ENCODE measurements at regions not wholly inside any gene's neighbourhood (a gene's known extent, or its start where the extent isn't known, plus 50 kb on each side); places are given as distances from the start of the nearest gene placed in this dataset.

DNA sequence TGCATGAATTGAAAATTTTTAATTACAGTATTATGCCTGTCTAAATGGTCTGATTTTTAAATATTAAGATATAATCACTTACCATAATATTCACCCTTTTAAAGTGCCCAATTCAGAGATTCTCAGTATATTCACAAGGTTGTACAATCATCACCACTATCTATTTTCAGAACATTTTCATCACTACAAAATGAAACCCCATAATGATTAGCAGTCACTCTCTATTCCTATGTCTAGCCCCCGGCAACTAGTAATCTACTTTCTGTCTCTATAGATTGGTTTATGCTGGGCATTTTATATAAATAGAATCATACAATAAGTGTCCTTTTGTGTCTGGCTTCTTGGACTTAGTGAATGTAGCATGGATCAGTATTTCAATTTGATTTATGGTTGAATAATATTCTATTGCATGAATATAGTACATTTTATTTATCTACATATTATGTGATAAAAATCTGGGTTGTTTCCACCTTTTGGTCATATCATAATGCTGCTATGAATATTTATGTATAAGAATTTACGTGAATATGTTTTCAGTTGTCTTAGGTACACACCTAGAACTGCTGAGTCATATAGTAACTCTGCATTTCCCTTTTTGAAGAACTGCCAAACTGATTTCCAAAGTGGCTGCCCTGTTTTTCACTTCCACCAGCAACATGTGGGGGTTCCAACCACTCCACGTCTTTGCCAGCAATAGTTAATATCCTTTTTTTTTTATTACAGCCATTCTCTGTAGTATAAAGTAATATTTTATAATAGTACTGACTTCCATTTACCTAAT, 485.7 kb upstream of the ZNF385D start:
- TF ChIP-seq, protein P1, sequence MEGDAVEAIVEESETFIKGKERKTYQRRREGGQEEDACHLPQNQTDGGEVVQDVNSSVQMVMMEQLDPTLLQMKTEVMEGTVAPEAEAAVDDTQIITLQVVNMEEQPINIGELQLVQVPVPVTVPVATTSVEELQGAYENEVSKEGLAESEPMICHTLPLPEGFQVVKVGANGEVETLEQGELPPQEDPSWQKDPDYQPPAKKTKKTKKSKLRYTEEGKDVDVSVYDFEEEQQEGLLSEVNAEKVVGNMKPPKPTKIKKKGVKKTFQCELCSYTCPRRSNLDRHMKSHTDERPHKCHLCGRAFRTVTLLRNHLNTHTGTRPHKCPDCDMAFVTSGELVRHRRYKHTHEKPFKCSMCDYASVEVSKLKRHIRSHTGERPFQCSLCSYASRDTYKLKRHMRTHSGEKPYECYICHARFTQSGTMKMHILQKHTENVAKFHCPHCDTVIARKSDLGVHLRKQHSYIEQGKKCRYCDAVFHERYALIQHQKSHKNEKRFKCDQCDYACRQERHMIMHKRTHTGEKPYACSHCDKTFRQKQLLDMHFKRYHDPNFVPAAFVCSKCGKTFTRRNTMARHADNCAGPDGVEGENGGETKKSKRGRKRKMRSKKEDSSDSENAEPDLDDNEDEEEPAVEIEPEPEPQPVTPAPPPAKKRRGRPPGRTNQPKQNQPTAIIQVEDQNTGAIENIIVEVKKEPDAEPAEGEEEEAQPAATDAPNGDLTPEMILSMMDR (IDR thresholded peaks at IDR 0.05), result no peak
- TF ChIP-seq POLR2A (IDR thresholded peaks at IDR 0.05), result no peak
